ENCODE measurements at regions not wholly inside any gene's neighbourhood (a gene's known extent, or its start where the extent isn't known, plus 50 kb on each side); places are given as distances from the start of the nearest gene placed in this dataset.

DNA sequence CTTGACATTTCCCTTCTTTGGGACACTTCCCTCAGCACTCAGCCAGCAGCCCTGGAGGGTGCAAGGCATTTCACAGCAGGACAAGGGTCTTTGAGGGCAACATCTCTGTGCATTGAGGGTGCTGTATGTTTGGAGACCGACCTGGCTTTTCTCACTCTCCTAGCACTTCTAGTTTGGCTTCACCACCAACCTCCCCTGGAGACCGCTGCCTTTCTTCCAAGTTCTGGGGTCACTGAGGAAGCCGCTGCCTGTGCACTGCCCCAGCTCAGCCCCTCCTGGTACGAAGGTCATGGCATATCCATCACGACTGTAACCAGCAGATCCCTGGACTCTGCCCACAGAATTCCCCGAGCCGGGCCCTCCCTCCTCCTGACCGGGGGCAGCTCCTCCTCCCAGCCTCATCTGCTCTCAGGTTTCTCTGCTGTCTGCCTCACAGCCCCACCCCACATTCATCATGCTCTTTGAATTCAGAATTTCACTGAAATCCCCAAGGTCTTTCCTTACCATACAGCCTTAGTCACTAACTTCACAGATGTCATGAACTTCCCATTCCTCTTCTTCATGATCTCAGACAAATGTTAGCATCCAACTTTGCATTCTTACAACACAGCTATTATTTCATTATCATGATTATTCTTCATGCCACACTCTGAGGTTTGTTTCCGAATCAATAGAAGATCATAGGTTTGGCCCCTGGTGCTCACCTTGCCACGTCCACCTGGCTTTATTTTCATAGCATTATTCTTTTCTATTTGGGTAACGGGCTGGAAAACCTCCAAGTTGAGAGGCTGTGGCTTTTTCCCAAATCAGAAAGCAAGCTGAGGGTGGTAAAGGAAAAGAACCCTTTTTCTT is 113.0 kb upstream of the COPS8 start (continued):
- no peak for TF ChIP-seq SRSF1 (optimal IDR thresholded peaks at IDR 0.05; ENCODE audit: low read depth, low read length)
- TF ChIP-seq ZBTB7B (CRISPR knock-in tag; IDR thresholded peaks at IDR 0.05) = peak; percentile 87
- TF ChIP-seq ZNF768 (CRISPR knock-in tag; IDR thresholded peaks at IDR 0.05) = no peak
- TF ChIP-seq DPF2 (CRISPR knock-in tag; IDR thresholded peaks at IDR 0.05; ENCODE audit: borderline replicate concordance, low read depth) = 0 out of 2 replicates have a peak, but pooled peaks have one; percentile 9
- TF ChIP-seq ZBTB20 (CRISPR knock-in tag; IDR thresholded peaks at IDR 0.05; ENCODE audit: borderline replicate concordance, low read depth) = peak; percentile 61; the same call in 1 of the 2 replicates
- TF ChIP-seq RAD51 (IDR thresholded peaks at IDR 0.05; ENCODE audit: borderline replicate concordance) = no peak
- peak; percentile 88 for TF ChIP-seq ZNF136 (CRISPR knock-in tag; IDR thresholded peaks at IDR 0.05; ENCODE audit: low read depth)
- TF ChIP-seq THAP8 (CRISPR knock-in tag; IDR thresholded peaks at IDR 0.05; ENCODE audit: borderline replicate concordance) = no peak; the same call in 1 of the 2 replicates
- peak; percentile 68; the same call in 1 of the 2 replicates for TF ChIP-seq PHF21A (CRISPR knock-in tag; IDR thresholded peaks at IDR 0.05)
- TF ChIP-seq TFDP2 (CRISPR knock-in tag; IDR thresholded peaks at IDR 0.05) = peak; percentile 42; the same call in 1 of the 2 replicates
- TF ChIP-seq, protein P1, sequence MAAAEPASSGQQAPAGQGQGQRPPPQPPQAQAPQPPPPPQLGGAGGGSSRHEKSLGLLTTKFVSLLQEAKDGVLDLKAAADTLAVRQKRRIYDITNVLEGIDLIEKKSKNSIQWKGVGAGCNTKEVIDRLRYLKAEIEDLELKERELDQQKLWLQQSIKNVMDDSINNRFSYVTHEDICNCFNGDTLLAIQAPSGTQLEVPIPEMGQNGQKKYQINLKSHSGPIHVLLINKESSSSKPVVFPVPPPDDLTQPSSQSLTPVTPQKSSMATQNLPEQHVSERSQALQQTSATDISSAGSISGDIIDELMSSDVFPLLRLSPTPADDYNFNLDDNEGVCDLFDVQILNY (CRISPR knock-in tag; conservative IDR thresholded peaks at IDR 0.05) = no peak
- 0 out of 2 replicates have a peak, but pooled peaks have one; percentile 71 for TF ChIP-seq ZNF816 (CRISPR knock-in tag; IDR thresholded peaks at IDR 0.05; ENCODE audit: borderline replicate concordance)
- TF ChIP-seq ZFP91 (CRISPR knock-in tag; IDR thresholded peaks at IDR 0.05; ENCODE audit: borderline replicate concordance) = peak; percentile 55; the same call in 1 of the 2 replicates
- TF ChIP-seq REL (CRISPR knock-in tag; conservative IDR thresholded peaks at IDR 0.05) = no peak
- no peak for TF ChIP-seq ZSCAN12 (CRISPR knock-in tag; IDR thresholded peaks at IDR 0.05)
- peak; percentile 55 for TF ChIP-seq ARNTL (CRISPR knock-in tag; IDR thresholded peaks at IDR 0.05)
- peak; percentile 76 for TF ChIP-seq POLR2AphosphoS5 (IDR thresholded peaks at IDR 0.05; ENCODE audit: low read depth, low read length)
- no peak; the same call in 1 of the 2 replicates for TF ChIP-seq ZNF563 (CRISPR knock-in tag; IDR thresholded peaks at IDR 0.05)
- TF ChIP-seq ASH2L (IDR thresholded peaks at IDR 0.05; ENCODE audit: insufficient read length, low read depth, low read length) = peak; percentile 65
- TF ChIP-seq ZGPAT (CRISPR knock-in tag; IDR thresholded peaks at IDR 0.05) = peak; percentile 36; the same call in 1 of the 2 replicates
- TF ChIP-seq KDM5B (CRISPR knock-in tag; IDR thresholded peaks at IDR 0.05; ENCODE audit: borderline replicate concordance) = peak; percentile 61; the same call in 1 of the 2 replicates
- no peak for TF ChIP-seq PHF8 (CRISPR knock-in tag; IDR thresholded peaks at IDR 0.05)
- TF ChIP-seq ZFP37 (CRISPR knock-in tag; IDR thresholded peaks at IDR 0.05; ENCODE audit: borderline replicate concordance) = 0 out of 2 replicates have a peak, but pooled peaks have one; percentile 11
- 0 out of 2 replicates have a peak, but pooled peaks have one; percentile 33 for TF ChIP-seq ZNF629 (CRISPR knock-in tag; conservative IDR thresholded peaks at IDR 0.05)

All from HepG2 (cell line).